ENCODE measurements at regions not wholly inside any gene's neighbourhood (a gene's known extent, or its start where the extent isn't known, plus 50 kb on each side); places are given as distances from the start of the nearest gene placed in this dataset.

DNA sequence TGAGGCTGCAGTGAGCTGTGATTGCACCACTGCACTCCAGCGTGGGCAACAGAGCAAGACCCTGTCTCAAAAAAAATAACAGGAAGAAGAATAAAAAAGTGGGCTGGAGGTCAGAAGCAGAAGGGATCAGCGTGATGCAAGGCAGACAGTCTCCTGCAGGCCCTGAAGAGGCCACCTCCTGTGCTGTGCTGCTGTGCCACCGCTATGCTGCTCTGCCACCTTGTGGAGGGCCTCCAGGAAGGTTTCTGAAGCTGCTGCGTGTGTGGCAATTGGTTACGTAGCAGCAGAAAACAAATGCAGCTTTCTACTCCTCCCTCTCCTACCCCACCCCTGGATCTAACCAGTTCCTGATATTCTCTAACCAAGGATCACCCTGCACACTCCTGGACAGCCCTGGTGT, 815.5 kb downstream of the KCNJ18 start:
- TF ChIP-seq, protein P1, sequence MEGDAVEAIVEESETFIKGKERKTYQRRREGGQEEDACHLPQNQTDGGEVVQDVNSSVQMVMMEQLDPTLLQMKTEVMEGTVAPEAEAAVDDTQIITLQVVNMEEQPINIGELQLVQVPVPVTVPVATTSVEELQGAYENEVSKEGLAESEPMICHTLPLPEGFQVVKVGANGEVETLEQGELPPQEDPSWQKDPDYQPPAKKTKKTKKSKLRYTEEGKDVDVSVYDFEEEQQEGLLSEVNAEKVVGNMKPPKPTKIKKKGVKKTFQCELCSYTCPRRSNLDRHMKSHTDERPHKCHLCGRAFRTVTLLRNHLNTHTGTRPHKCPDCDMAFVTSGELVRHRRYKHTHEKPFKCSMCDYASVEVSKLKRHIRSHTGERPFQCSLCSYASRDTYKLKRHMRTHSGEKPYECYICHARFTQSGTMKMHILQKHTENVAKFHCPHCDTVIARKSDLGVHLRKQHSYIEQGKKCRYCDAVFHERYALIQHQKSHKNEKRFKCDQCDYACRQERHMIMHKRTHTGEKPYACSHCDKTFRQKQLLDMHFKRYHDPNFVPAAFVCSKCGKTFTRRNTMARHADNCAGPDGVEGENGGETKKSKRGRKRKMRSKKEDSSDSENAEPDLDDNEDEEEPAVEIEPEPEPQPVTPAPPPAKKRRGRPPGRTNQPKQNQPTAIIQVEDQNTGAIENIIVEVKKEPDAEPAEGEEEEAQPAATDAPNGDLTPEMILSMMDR (IDR thresholded peaks at IDR 0.05): no peak
- TF ChIP-seq POLR2A (IDR thresholded peaks at IDR 0.05): no peak
